SK-N-SH treated with all-trans-retinoic acid at 6 μM for 48 hours (cell line): ENCODE measurements at regions not wholly inside any gene's neighbourhood (a gene's known extent, or its start where the extent isn't known, plus 50 kb on each side); places are given as distances from the start of the nearest gene placed in this dataset.

Experiments used
- CSDC2 ChIP-seq: fragments of 250-450 bp; sonication (Bioruptor Pico); IDR thresholded peaks from 2 replicates; pipeline ENCODE4 v1.5.0; 2020; ENCODE audit warnings: mild to moderate bottlenecking, moderate library complexity
- ZFP3 ChIP-seq: fragments of 250-450 bp; sonication (Bioruptor Pico); IDR thresholded peaks from 2 replicates; pipeline ENCODE4 v1.5.0; 2020; ENCODE audit warnings: mild to moderate bottlenecking, moderate library complexity

DNA sequence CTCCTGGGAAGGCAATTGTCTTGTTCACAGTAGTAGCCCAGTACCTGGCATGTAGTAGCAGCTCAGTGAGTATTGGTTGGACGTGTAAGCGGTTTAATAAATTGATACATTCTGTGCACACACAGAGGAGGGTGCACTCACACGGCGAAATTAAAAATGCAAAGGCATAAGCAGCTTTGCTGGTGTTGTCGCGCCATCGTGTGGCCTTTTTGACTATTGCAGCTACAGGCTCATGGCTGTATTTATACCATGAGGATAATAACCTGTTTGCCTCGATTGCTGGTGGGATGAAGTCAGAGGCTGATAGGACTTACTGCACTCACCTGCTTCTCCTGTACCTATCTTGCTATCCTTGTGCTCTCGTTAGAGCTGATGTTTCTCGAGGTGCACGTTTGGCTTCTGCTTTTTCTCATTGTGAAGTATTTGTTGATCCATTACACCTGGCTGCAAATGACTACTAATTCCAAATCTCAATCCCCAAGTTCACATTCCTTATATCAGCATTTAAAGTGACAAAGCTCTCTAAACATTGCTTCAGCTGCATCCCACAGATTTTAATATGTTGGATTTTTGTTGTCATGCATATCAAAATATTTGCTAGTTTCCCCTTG is 61.5 kb downstream of the TBXT start:
- TF ChIP-seq CSDC2 (no peak), ZFP3 (CRISPR knock-in tag) (no peak)
